ENCODE measurements at regions not wholly inside any gene's neighbourhood (a gene's known extent, or its start where the extent isn't known, plus 50 kb on each side); places are given as distances from the start of the nearest gene placed in this dataset.
A peak's percentile ranks its signal among the peaks of the same experiment; 100 is the strongest.
"Not testable (repeated sequence)": the region's sequence is repeated elsewhere in the genome, so short reads cannot be mapped to it uniquely, and the experiment has no call there.

- Histone ChIP-seq H3K9me3 (ENCODE audit: low read depth, low read length) (no peaks in the 10 kb centered on the region), H3K27ac (no peak overlapping the region), H3K9ac (ENCODE audit: insufficient read length) (no peak overlapping the region), H3K4me3 (no peak overlapping the region), H3K36me3 (ENCODE audit: insufficient read depth, low read length) (no peaks in the 10 kb centered on the region)
- no peak for TF ChIP-seq FOXP2 (optimal IDR thresholded peaks at IDR 0.05; ENCODE audit: control extremely low read depth, extremely low read length, insufficient read depth)
- no peak for TF ChIP-seq EZH2 (IDR thresholded peaks at IDR 0.05)
- TF ChIP-seq POLR2AphosphoS5 (IDR thresholded peaks at IDR 0.05; ENCODE audit: borderline replicate concordance, low read depth, low read length), result no peak
- no peak for DNase-seq (ENCODE audit: low read depth, low spot score)
Observed at GRCh38 chr6:113362301-113363047, 494.7 kb upstream of the MARCKS start.

- no peak for DNase-seq (ENCODE audit: low read depth, low spot score)
- no peaks in the 10 kb centered on the region for H3K36me3 ChIP-seq (ENCODE audit: insufficient read depth, low read length)
- TF ChIP-seq POLR2AphosphoS5 (IDR thresholded peaks at IDR 0.05; ENCODE audit: borderline replicate concordance, low read depth, low read length) (no peak), EZH2 (IDR thresholded peaks at IDR 0.05) (no peak), FOXP2 (optimal IDR thresholded peaks at IDR 0.05; ENCODE audit: control extremely low read depth, extremely low read length, insufficient read depth) (no peak)
- H3K27ac ChIP-seq, result no peak overlapping the region
- H3K9me3 ChIP-seq (ENCODE audit: low read depth, low read length), result no peaks in the 10 kb centered on the region
- H3K9ac ChIP-seq (ENCODE audit: insufficient read length), result no peak overlapping the region
- no peak overlapping the region for H3K4me3 ChIP-seq
Observed at GRCh38 chr6:113363048-113363798, 493.9 kb upstream of the MARCKS start.

DNA sequence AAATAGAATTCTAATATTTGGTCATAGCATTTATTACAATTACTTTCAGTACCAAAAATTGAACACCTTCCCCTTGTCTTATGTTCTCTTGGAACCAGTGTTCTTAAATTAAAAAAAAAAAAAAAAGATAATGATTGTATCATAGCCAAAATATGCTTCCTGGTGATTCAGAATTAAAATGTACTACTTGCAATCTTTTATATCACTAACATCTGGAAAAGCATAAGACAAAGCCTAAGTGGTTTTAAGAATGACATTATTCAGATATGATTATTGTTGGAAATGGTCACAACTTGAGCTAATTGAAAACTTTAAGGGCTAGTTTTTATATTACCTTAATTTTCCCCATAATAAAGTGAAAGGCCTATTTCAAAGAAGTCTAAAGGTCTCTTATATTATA is 493.3 kb upstream of the MARCKS start:
- Histone ChIP-seq H3K9me3 (ENCODE audit: low read depth, low read length) (no peaks in the 10 kb centered on the region), H3K27ac (no peak overlapping the region), H3K9ac (ENCODE audit: insufficient read length) (no peak overlapping the region), H3K36me3 (ENCODE audit: insufficient read depth, low read length) (no peaks in the 10 kb centered on the region), H3K4me3 (no peak overlapping the region)
- DNase-seq (ENCODE audit: low read depth, low spot score), result no peak
- TF ChIP-seq EZH2 (IDR thresholded peaks at IDR 0.05), result no peak

DNA sequence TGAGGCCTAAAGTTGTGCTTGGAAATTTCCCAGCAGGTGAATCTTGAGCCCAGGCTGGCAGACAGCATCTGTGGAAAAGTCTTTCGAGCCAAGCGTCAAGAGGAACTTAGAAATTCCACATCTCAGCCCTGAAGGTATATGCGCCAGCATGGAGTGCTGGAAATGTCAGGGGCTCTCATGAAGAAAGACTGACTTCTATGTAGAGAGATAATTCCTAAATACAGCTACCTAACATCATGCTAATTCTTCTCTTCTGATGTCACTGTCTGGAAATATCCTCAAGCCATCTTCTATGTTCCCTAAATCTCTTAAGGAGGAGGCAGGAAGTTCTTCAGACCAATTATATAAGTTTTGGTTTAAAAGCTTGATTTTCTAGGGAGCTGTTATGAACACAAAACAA is 492.4 kb upstream of the MARCKS start:
- TF ChIP-seq EZH2 (IDR thresholded peaks at IDR 0.05), result no peak
- TF ChIP-seq POLR2AphosphoS5 (IDR thresholded peaks at IDR 0.05; ENCODE audit: borderline replicate concordance, low read depth, low read length), result no peak
- no peak for TF ChIP-seq FOXP2 (optimal IDR thresholded peaks at IDR 0.05; ENCODE audit: control extremely low read depth, extremely low read length, insufficient read depth)
- H3K9me3 ChIP-seq (ENCODE audit: low read depth, low read length), result no peaks in the 10 kb centered on the region
- no peak overlapping the region for H3K4me3 ChIP-seq
- no peaks in the 10 kb centered on the region for H3K36me3 ChIP-seq (ENCODE audit: insufficient read depth, low read length)
- no peak overlapping the region for H3K9ac ChIP-seq (ENCODE audit: insufficient read length)
- no peak overlapping the region for H3K27ac ChIP-seq
- no peak for DNase-seq (ENCODE audit: low read depth, low spot score)

GRCh38 chr6:113365191-113365590 is 492.0 kb upstream of the MARCKS start:
- no peak overlapping the region for H3K4me3 ChIP-seq
- TF ChIP-seq FOXP2 (optimal IDR thresholded peaks at IDR 0.05; ENCODE audit: control extremely low read depth, extremely low read length, insufficient read depth), result no peak
- TF ChIP-seq EZH2 (IDR thresholded peaks at IDR 0.05), result no peak
- TF ChIP-seq POLR2AphosphoS5 (IDR thresholded peaks at IDR 0.05; ENCODE audit: borderline replicate concordance, low read depth, low read length), result no peak
- DNase-seq (ENCODE audit: low read depth, low spot score), result no peak
- no peaks in the 10 kb centered on the region for H3K9me3 ChIP-seq (ENCODE audit: low read depth, low read length)
- no peak overlapping the region for H3K9ac ChIP-seq (ENCODE audit: insufficient read length)
- H3K27ac ChIP-seq, result no peak overlapping the region
- H3K36me3 ChIP-seq (ENCODE audit: insufficient read depth, low read length), result no peaks in the 10 kb centered on the region

- DNase-seq (ENCODE audit: low read depth, low spot score), result no peak
- H3K27ac ChIP-seq, result no peak overlapping the region
- H3K9ac ChIP-seq (ENCODE audit: insufficient read length), result no peak overlapping the region
- H3K9me3 ChIP-seq (ENCODE audit: low read depth, low read length), result no peaks in the 10 kb centered on the region
- no peak overlapping the region for H3K4me3 ChIP-seq
- no peaks in the 10 kb centered on the region for H3K36me3 ChIP-seq (ENCODE audit: insufficient read depth, low read length)
- no peak for TF ChIP-seq FOXP2 (optimal IDR thresholded peaks at IDR 0.05; ENCODE audit: control extremely low read depth, extremely low read length, insufficient read depth)
- TF ChIP-seq EZH2 (IDR thresholded peaks at IDR 0.05), result no peak
- no peak for TF ChIP-seq POLR2AphosphoS5 (IDR thresholded peaks at IDR 0.05; ENCODE audit: borderline replicate concordance, low read depth, low read length)
Observed at GRCh38 chr6:113366505-113366904, 490.6 kb upstream of the MARCKS start.

DNA sequence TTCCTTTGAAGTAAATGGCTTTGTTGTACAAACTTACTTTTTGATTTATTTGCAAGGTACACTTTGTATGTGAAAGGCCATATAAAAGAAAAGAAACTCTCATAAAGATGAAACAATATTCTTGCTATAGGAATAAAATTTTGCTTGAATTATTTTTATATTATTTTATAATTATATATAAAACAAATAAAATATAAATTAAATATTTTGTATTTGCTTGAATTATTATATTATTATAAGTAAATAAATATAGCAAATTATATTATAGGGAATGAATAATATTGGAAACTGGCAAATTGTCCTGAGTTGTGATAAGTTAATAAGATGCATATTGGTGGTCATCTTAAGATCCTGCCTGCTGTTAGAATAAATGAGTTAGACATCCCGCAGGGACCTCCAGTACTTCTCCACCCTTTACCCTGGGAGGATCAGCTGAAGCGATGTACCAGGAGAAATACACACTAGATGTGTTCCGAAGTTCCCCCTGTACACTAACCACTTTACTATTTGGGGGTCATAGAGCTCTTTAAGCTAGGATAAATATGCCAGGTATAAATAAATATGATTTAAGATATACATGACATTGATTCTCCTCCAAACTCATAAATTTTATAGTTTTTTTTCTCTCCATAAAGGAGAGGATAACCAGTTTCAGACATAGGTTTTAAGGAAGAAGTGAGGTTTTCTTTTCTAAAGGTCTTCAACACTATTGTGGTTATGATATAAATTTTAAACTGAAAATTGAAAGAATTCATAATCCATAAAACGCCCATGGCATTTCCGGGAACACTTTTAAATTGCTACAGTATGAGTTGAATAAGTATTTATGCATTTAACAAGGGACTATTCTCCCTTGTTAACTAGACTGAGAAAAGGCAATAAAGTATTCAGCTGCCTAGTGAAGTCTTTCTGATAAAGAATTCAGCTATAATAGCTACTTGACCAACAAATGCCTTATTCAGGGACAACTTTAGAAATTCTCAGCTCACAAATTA is 486.3 kb upstream of the MARCKS start:
- DNase-seq (ENCODE audit: low read depth, low spot score), result peak; percentile 95
- H3K27ac ChIP-seq, result no peak overlapping the region
- no peak for TF ChIP-seq EZH2 (IDR thresholded peaks at IDR 0.05)
- no peak for TF ChIP-seq FOXP2 (optimal IDR thresholded peaks at IDR 0.05; ENCODE audit: control extremely low read depth, extremely low read length, insufficient read depth)
- TF ChIP-seq POLR2AphosphoS5 (IDR thresholded peaks at IDR 0.05; ENCODE audit: borderline replicate concordance, low read depth, low read length), result peak; percentile 79; the same call in 1 of the 2 replicates
- H3K9me3 ChIP-seq (ENCODE audit: low read depth, low read length), result no peaks in the 10 kb centered on the region
- no peaks in the 10 kb centered on the region for H3K36me3 ChIP-seq (ENCODE audit: insufficient read depth, low read length)
- H3K9ac ChIP-seq (ENCODE audit: insufficient read length), result no peak overlapping the region
- H3K4me3 ChIP-seq, result peak overlapping the region; percentile 44

GRCh38 chr6:113375466-113375865 is 481.7 kb upstream of the MARCKS start:
- H3K36me3 ChIP-seq (ENCODE audit: insufficient read depth, low read length); H3K9ac ChIP-seq (ENCODE audit: insufficient read length); H3K9me3 ChIP-seq (ENCODE audit: low read depth, low read length); H3K27ac ChIP-seq; H3K4me3 ChIP-seq; DNase-seq (ENCODE audit: low read depth, low spot score): not testable (repeated sequence)

All from SK-N-MC (cell line).